SU-DHL-6 (cell line): ENCODE measurements at regions not wholly inside any gene's neighbourhood (a gene's known extent, or its start where the extent isn't known, plus 50 kb on each side); places are given as distances from the start of the nearest gene placed in this dataset.

ENCODE experiments used
- H2AFZ ChIP-seq: fragments of 200-600 bp; sonication (generic); 2 replicates; pipeline ENCODE4 v1.6.1; 2014; ENCODE audit warnings: low read depth, mild to moderate bottlenecking, moderate library complexity, mixed read lengths, antibody characterized with exemption, low read length; ENCODE audit not compliant: severe bottlenecking
- H3F3A ChIP-seq: fragments of 200-600 bp; shearing (Covaris generic); 2 replicates; pipeline ENCODE4 v1.6.0; 2016; ENCODE audit warnings: antibody characterized with exemption, mild to moderate bottlenecking; ENCODE audit not compliant: insufficient read depth
- H3K27ac ChIP-seq: fragments of 200-600 bp; sonication (generic); 2 replicates; pipeline ENCODE4 v1.5.1; 2016; ENCODE audit warnings: low read depth, mild to moderate bottlenecking, low read length, moderate library complexity, mixed read lengths
- H3K27me3 ChIP-seq: fragments of 200-600 bp; sonication (generic), shearing (Covaris generic); 2 replicates; pipeline ENCODE4 v1.6.0; 2014; ENCODE audit warnings: mild to moderate bottlenecking, low read length
- H3K36me3 ChIP-seq: fragments of 200-600 bp; sonication (generic); 2 replicates; pipeline ENCODE4 v1.6.1; 2014; ENCODE audit warnings: mild to moderate bottlenecking, low read length, mixed read lengths
- H3K4me2 ChIP-seq: fragments of 300-600, 200-600 bp; shearing (Covaris generic), sonication (generic); 2 replicates; pipeline ENCODE4 v1.6.0; 2014; ENCODE audit warnings: low read length, low read depth, mild to moderate bottlenecking; ENCODE audit not compliant: poor library complexity, severe bottlenecking
- H3K4me3 ChIP-seq: fragments of 200-600 bp; sonication (generic); 2 replicates; pipeline ENCODE4 v1.5.1; 2014; ENCODE audit warnings: antibody characterized with exemption, low read length, mild to moderate bottlenecking, mixed read lengths; ENCODE audit not compliant: insufficient read depth, poor library complexity, severe bottlenecking
- H3K79me2 ChIP-seq: fragments of 200-600 bp; sonication (generic); 2 replicates; pipeline ENCODE4 v1.6.1; 2014; ENCODE audit warnings: mild to moderate bottlenecking, low read length, moderate library complexity; ENCODE audit not compliant: insufficient read depth
- H3K9ac ChIP-seq: fragments of 200-600 bp; sonication (generic); 2 replicates; pipeline ENCODE4 v1.7.0; 2014; ENCODE audit warnings: mild to moderate bottlenecking, low read length
- H3K9me2 ChIP-seq: fragments of 200-600 bp; sonication (generic); replicated peaks from 2 replicates; pipeline ENCODE4 v1.6.1; 2014; ENCODE audit warnings: low read length; ENCODE audit not compliant: insufficient read depth
- H3K9me3 ChIP-seq: fragments of 200-600 bp; sonication (generic); 2 replicates; pipeline ENCODE4 v1.6.1; 2014; ENCODE audit warnings: low read length, mixed read lengths; ENCODE audit not compliant: insufficient read depth
- H4K20me1 ChIP-seq: fragments of 200-600 bp; sonication (generic); 2 replicates; pipeline ENCODE4 v1.6.1; 2014; ENCODE audit warnings: low read depth, mild to moderate bottlenecking, antibody characterized with exemption, low read length, moderate library complexity, mixed read lengths
- CTCF ChIP-seq: fragments of 200-600 bp; sonication (generic); IDR thresholded peaks from one replicate; pipeline ENCODE4 v1.5.1; 2017; ENCODE audit warnings: antibody characterized with exemption, mild to moderate bottlenecking, low read length, moderate library complexity; ENCODE audit not compliant: insufficient read depth, poor library complexity, severe bottlenecking
- EZH2phosphoT487 ChIP-seq: fragments of 200-600 bp; sonication (generic), shearing (Covaris generic); conservative IDR thresholded peaks from 2 replicates; pipeline ENCODE4 v1.6.1; 2018; ENCODE audit warnings: mild to moderate bottlenecking, antibody characterized with exemption, low read length, moderate library complexity, mixed read lengths

DNA sequence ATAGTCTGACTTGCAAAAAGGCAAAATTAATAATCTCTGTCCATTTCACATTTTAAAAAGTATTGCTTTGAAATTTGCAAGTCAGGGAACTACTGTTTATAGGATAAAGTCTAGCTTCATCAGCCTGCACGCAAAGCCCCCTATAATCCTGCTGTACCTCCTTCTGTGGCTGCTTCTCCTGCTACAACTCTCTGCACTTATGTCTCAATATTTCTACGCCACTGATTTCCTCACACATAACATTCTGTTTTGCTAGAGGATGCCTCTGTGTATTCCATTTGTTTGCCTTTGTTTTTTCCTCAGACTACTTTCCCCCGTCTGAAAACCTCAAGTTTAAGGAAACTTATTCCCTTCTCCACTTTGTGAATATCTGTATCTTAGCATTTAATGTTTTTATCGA is 389.9 kb downstream of the RFC3 start:
- no peaks in the 10 kb centered on the region for H3K9me3 ChIP-seq
- H4K20me1 ChIP-seq: no peaks in the 10 kb centered on the region
- no peak overlapping the region for H3K4me2 ChIP-seq
- H3K27me3 ChIP-seq: no peaks in the 10 kb centered on the region
- H3K79me2 ChIP-seq: no peaks in the 10 kb centered on the region
- TF ChIP-seq CTCF: no peak
- no peak for TF ChIP-seq EZH2phosphoT487
- no peak overlapping the region for H3K27ac ChIP-seq
- H3K4me3 ChIP-seq: no peak overlapping the region
- H3F3A ChIP-seq: no peaks in the 10 kb centered on the region
- no peak overlapping the region for H2AFZ ChIP-seq
- no peaks in the 10 kb centered on the region for H3K9me2 ChIP-seq
- H3K9ac ChIP-seq: no peak overlapping the region
- no peaks in the 10 kb centered on the region for H3K36me3 ChIP-seq

- TF ChIP-seq CTCF (no peak), EZH2phosphoT487 (no peak)
- H3K27ac ChIP-seq: no peak overlapping the region
- H3K27me3 ChIP-seq: no peaks in the 10 kb centered on the region
- H3K9me3 ChIP-seq: no peaks in the 10 kb centered on the region
- H3K79me2 ChIP-seq: no peaks in the 10 kb centered on the region
- H3K4me3 ChIP-seq: no peak overlapping the region
- no peak overlapping the region for H3K9ac ChIP-seq
- no peaks in the 10 kb centered on the region for H3K36me3 ChIP-seq
- H3K9me2 ChIP-seq: no peaks in the 10 kb centered on the region
- no peak overlapping the region for H3K4me2 ChIP-seq
- no peak overlapping the region for H2AFZ ChIP-seq
- H4K20me1 ChIP-seq: no peaks in the 10 kb centered on the region
- no peaks in the 10 kb centered on the region for H3F3A ChIP-seq
Observed at GRCh38 chr13:34208336-34208735, 390.4 kb downstream of the RFC3 start.

GRCh38 chr13:34210341-34210740 is 392.4 kb downstream of the RFC3 start:
- TF ChIP-seq CTCF: no peak
- TF ChIP-seq EZH2phosphoT487: no peak
- no peaks in the 10 kb centered on the region for H3K9me3 ChIP-seq
- H4K20me1 ChIP-seq: no peaks in the 10 kb centered on the region
- H2AFZ ChIP-seq: no peak overlapping the region
- no peak overlapping the region for H3K4me3 ChIP-seq
- no peaks in the 10 kb centered on the region for H3K27me3 ChIP-seq
- no peak overlapping the region for H3K4me2 ChIP-seq
- H3K9me2 ChIP-seq: no peaks in the 10 kb centered on the region
- no peaks in the 10 kb centered on the region for H3K79me2 ChIP-seq
- H3F3A ChIP-seq: no peaks in the 10 kb centered on the region
- no peak overlapping the region for H3K9ac ChIP-seq
- H3K36me3 ChIP-seq: no peaks in the 10 kb centered on the region
- no peak overlapping the region for H3K27ac ChIP-seq

DNA sequence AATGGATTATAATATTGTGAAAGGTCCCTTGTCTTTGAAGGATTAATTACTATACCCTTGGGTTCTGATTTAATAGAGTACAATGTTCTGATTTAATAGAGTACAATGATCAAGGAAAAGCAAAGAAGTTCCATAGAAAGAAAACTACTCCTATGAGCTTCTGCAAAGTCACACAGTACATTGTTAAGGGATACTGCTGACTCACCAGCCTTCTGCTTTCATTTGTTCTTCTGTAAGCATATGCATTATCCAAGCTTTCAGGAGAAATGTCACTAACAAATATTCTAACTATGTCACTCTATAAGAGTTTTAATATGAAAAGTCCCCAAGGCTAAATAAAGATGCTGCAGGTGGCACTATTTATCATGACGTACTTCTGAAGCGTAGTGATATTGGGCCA is 396.7 kb downstream of the RFC3 start:
- H4K20me1 ChIP-seq: no peaks in the 10 kb centered on the region
- TF ChIP-seq EZH2phosphoT487 (no peak), CTCF (no peak)
- H2AFZ ChIP-seq: no peak overlapping the region
- no peak overlapping the region for H3K4me3 ChIP-seq
- H3K36me3 ChIP-seq: no peaks in the 10 kb centered on the region
- no peak overlapping the region for H3K9ac ChIP-seq
- no peaks in the 10 kb centered on the region for H3K9me2 ChIP-seq
- no peaks in the 10 kb centered on the region for H3K79me2 ChIP-seq
- H3K27ac ChIP-seq: no peak overlapping the region
- H3K9me3 ChIP-seq: no peaks in the 10 kb centered on the region
- H3F3A ChIP-seq: no peaks in the 10 kb centered on the region
- no peaks in the 10 kb centered on the region for H3K27me3 ChIP-seq
- H3K4me2 ChIP-seq: no peak overlapping the region
